Caco-2 (cell line): ENCODE measurements at regions not wholly inside any gene's neighbourhood (a gene's known extent, or its start where the extent isn't known, plus 50 kb on each side); places are given as distances from the start of the nearest gene placed in this dataset.

Experiments used
- BruUV-seq: library from RNA; stranded (reverse); fragments of 400-500 nt; replicated peaks from 2 replicates; lab custom pipeline; 2021; lab: Mats Ljungman, UMichigan
- CTCF ChIA-PET: fragments of 300-600 bp; sonication (Branson Sonifier 250); formaldehyde crosslinking; loops from one replicate; lab custom pipeline; 2022; ENCODE audit warnings: antibody characterized with exemption; lab: Charles Lee
- POLR2A ChIA-PET: fragments of 300-600 bp; sonication (Branson Sonifier 250); formaldehyde crosslinking; loops from one replicate; lab custom pipeline; 2022; ENCODE audit warnings: antibody characterized with exemption; lab: Charles Lee
- DNase-seq, 2 experiments: peaks; one replicate each; pipeline versions ENCODE4 v3.0.0 to v3.0.0-alpha.2; 2020 to 2022
- H3K27me3 ChIP-seq: replicated peaks from 2 replicates; pipeline ENCODE4 v1.6.0; 2011; ENCODE audit warnings: low read length; ENCODE audit not compliant: control insufficient read depth, insufficient read depth
- H3K36me3 ChIP-seq: 2 replicates; pipeline ENCODE4 v1.5.1; 2011; ENCODE audit warnings: low read length; ENCODE audit not compliant: control insufficient read depth, insufficient read depth
- H3K4me1 ChIP-seq: fragments of 250-450 bp; sonication (Bioruptor Pico); 2 replicates; pipeline ENCODE4 v1.5.1; 2020; ENCODE audit warnings: mild to moderate bottlenecking
- H3K4me3 ChIP-seq: 2 replicates; pipeline ENCODE4 v1.5.1; 2011; ENCODE audit warnings: low read depth, mild to moderate bottlenecking, control low read depth, low read length
- H3K9me3 ChIP-seq: fragments of 250-450 bp; sonication (Bioruptor Pico); 2 replicates; pipeline ENCODE4 v1.5.1; 2020; ENCODE audit warnings: mild to moderate bottlenecking, moderate library complexity
- H3K27ac Mint-ChIP-seq: one replicate; pipeline ENCODE4 v1.8.0; 2022; ENCODE audit warnings: mixed read lengths; ENCODE audit not compliant: unreplicated experiment
- H3K27me3 Mint-ChIP-seq: one replicate; pipeline ENCODE4 v1.8.0; 2022; ENCODE audit warnings: mixed read lengths; ENCODE audit not compliant: insufficient read depth, unreplicated experiment
- H3K36me3 Mint-ChIP-seq: one replicate; pipeline ENCODE4 v1.8.0; 2022; ENCODE audit warnings: mild to moderate bottlenecking, mixed read lengths; ENCODE audit not compliant: insufficient read depth, unreplicated experiment
- H3K4me1 Mint-ChIP-seq: one replicate; pipeline ENCODE4 v1.8.0; 2022; ENCODE audit warnings: low read depth, mixed read lengths; ENCODE audit not compliant: unreplicated experiment
- H3K4me3 Mint-ChIP-seq: one replicate; pipeline ENCODE4 v1.8.0; 2022; ENCODE audit warnings: mild to moderate bottlenecking, moderate library complexity, mixed read lengths; ENCODE audit not compliant: unreplicated experiment
- H3K9me3 Mint-ChIP-seq: one replicate; pipeline ENCODE4 v1.8.0; 2022; ENCODE audit warnings: mixed read lengths; ENCODE audit not compliant: unreplicated experiment
- intact Hi-C: fragments of 100-400 bp; cut with micrococcal nuclease; formaldehyde crosslinking; loops from one replicate; pipeline ENCODE4 v1.10.0; 2022; ENCODE audit not compliant: unreplicated experiment
- TF ChIP-seq, protein P1 (sequence below), 2 experiments: fragments of 200-600 bp in 1 of 2; IDR thresholded peaks; 1 replicate in 1 of 2; 2 replicates in 1 of 2; pipeline versions ENCODE4 v1.5.1 to v1.8.0; 2011 to 2022; ENCODE audit warnings: antibody characterized with exemption in 1 of 2, control low read depth in 1 of 2, inconsistent platforms in 1 of 2, low read depth in 1 of 2, low read length in 1 of 2, mild to moderate bottlenecking in 1 of 2, moderate library complexity in 1 of 2; ENCODE audit not compliant: insufficient read depth in 1 of 2, severe bottlenecking in 1 of 2, unreplicated experiment in 1 of 2

DNA sequence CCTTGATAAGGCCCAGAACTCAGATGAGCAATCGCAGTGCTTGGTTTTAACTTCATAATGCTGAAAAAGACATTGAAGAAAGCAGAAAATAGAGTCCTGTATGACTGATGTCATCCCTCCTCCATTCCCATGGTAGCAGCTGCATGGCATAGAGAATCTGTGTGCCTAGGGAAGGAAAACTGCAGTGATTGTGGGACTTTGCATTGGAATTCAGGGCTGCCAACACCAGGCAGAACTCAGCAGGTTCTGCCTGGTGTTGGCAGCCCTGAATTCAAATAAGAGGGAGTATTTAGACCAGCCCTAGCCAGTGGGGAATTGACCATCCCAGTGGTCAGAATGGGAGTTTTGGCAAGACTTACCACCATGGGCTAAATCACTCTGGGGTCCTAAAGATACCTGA lies 1016.0 kb downstream of the FAM181B start:
- no peaks in the 10 kb centered on the region for H3K27me3 Mint-ChIP-seq
- H3K36me3 Mint-ChIP-seq: no peaks in the 10 kb centered on the region
- H3K36me3 ChIP-seq: no peaks in the 10 kb centered on the region
- intact Hi-C loops: no loop called here
- no peaks in the 10 kb centered on the region for H3K27me3 ChIP-seq
- H3K4me3 ChIP-seq: no peak overlapping the region
- no peak overlapping the region for H3K27ac Mint-ChIP-seq
- TF ChIP-seq, protein P1, sequence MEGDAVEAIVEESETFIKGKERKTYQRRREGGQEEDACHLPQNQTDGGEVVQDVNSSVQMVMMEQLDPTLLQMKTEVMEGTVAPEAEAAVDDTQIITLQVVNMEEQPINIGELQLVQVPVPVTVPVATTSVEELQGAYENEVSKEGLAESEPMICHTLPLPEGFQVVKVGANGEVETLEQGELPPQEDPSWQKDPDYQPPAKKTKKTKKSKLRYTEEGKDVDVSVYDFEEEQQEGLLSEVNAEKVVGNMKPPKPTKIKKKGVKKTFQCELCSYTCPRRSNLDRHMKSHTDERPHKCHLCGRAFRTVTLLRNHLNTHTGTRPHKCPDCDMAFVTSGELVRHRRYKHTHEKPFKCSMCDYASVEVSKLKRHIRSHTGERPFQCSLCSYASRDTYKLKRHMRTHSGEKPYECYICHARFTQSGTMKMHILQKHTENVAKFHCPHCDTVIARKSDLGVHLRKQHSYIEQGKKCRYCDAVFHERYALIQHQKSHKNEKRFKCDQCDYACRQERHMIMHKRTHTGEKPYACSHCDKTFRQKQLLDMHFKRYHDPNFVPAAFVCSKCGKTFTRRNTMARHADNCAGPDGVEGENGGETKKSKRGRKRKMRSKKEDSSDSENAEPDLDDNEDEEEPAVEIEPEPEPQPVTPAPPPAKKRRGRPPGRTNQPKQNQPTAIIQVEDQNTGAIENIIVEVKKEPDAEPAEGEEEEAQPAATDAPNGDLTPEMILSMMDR (IDR thresholded peaks at IDR 0.05; ENCODE audit: insufficient read depth in 1 of 2, low read depth in 1 of 2, low read length in 1 of 2, severe bottlenecking in 1 of 2, unreplicated experiment in 1 of 2): no peak
- H3K4me1 ChIP-seq: no peaks in the 10 kb centered on the region
- POLR2A ChIA-PET: no interaction called here
- no peaks in the 10 kb centered on the region for H3K4me1 Mint-ChIP-seq
- BruUV-seq: no TSS peak
- H3K9me3 Mint-ChIP-seq: no peaks in the 10 kb centered on the region
- no peak overlapping the region for H3K4me3 Mint-ChIP-seq
- H3K9me3 ChIP-seq: no peaks in the 10 kb centered on the region
- CTCF ChIA-PET: no interaction called here
- DNase-seq: no peak

DNA sequence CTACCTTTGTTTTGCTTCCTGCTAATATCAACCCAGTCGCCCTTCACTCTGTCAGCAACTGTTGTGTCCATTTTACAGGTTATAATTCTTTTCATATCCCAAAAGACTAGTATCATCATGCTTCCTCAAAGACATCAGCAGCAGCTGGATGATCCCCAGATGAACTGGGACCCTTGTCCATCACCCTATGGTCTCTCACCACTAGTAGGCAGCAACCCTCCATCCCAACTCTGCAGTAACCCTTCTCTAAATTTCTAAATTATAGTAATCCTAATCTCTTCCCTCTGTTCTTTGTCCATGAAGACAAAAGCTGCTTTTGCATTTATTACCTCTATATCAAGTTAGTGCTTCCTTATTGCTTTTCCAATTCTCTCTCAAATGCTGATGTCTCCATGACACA lies 1025.8 kb downstream of the FAM181B start:
- Mint-ChIP-seq H3K9me3 (no peaks in the 10 kb centered on the region), H3K4me3 (no peak overlapping the region), H3K27me3 (peaks cover 2% of the 10 kb centered on the region), H3K27ac (no peak overlapping the region), H3K36me3 (no peaks in the 10 kb centered on the region), H3K4me1 (no peaks in the 10 kb centered on the region)
- no peak for DNase-seq
- no TSS peak for BruUV-seq
- POLR2A ChIA-PET: no interaction called here
- Histone ChIP-seq H3K36me3 (no peaks in the 10 kb centered on the region), H3K4me1 (no peaks in the 10 kb centered on the region), H3K4me3 (no peak overlapping the region), H3K27me3 (no peaks in the 10 kb centered on the region), H3K9me3 (no peaks in the 10 kb centered on the region)
- CTCF ChIA-PET: no interaction called here
- intact Hi-C loops: loop anchor here (5.0 kb wide), 1 partner anchor 66 kb away; no protein-coding TSS in a partner anchor
- TF ChIP-seq, protein P1 (IDR thresholded peaks at IDR 0.05; ENCODE audit: insufficient read depth in 1 of 2, low read depth in 1 of 2, low read length in 1 of 2, severe bottlenecking in 1 of 2, unreplicated experiment in 1 of 2): peak; percentile 15 to 55

DNA sequence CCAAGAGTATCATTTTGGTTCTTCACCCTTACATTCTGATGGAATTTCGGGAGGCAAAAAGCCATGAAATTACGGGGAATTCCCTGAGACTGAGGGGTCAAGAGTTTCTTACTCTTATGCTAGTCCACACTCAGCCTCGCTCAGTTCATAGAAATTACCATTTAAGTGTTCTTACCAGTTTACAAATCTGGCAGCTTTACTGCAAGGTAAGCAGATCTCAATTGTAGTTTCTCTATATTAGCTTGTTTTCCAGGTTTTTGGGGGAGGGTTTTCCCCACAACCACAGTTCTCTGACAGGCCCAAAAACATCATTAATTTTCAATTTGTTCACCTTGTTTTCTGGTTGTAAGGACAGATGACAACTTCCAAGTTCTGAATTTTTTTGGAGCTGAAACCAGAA lies 1028.4 kb downstream of the FAM181B start:
- Histone ChIP-seq H3K9me3 (no peaks in the 10 kb centered on the region), H3K36me3 (no peaks in the 10 kb centered on the region), H3K4me3 (no peak overlapping the region), H3K4me1 (no peaks in the 10 kb centered on the region), H3K27me3 (no peaks in the 10 kb centered on the region)
- H3K27ac Mint-ChIP-seq: no peak overlapping the region
- CTCF ChIA-PET: no interaction called here
- no peaks in the 10 kb centered on the region for H3K4me1 Mint-ChIP-seq
- BruUV-seq: no TSS peak
- POLR2A ChIA-PET: no interaction called here
- no peaks in the 10 kb centered on the region for H3K9me3 Mint-ChIP-seq
- H3K27me3 Mint-ChIP-seq: no peaks in the 10 kb centered on the region
- DNase-seq: no peak
- TF ChIP-seq, protein P1 (IDR thresholded peaks at IDR 0.05; ENCODE audit: insufficient read depth in 1 of 2, low read depth in 1 of 2, low read length in 1 of 2, severe bottlenecking in 1 of 2, unreplicated experiment in 1 of 2): no peak
- H3K36me3 Mint-ChIP-seq: no peaks in the 10 kb centered on the region
- intact Hi-C loops: loop anchor here (5.0 kb wide), 1 partner anchor 63 kb away; no protein-coding TSS in a partner anchor
- no peak overlapping the region for H3K4me3 Mint-ChIP-seq
